Panc1 (cell line): ENCODE measurements at regions not wholly inside any gene's neighbourhood (a gene's known extent, or its start where the extent isn't known, plus 50 kb on each side); places are given as distances from the start of the nearest gene placed in this dataset.

Experiments used
- CTCF ChIP-seq: fragments of 450-650 bp; IDR thresholded peaks from 2 replicates; pipeline ENCODE4 v1.5.1; 2017; ENCODE audit warnings: mild to moderate bottlenecking
- REST ChIP-seq, 2 experiments: IDR thresholded peaks; 2 replicates each; pipeline ENCODE4 v1.6.1; 2011 to 2012; ENCODE audit warnings: low read depth in 2 of 2, control low read depth in 1 of 2, low read length in 1 of 2, mild to moderate bottlenecking in 1 of 2, moderate library complexity in 1 of 2; ENCODE audit not compliant: insufficient read depth in 1 of 2
- SIN3A ChIP-seq: IDR thresholded peaks from 2 replicates; pipeline ENCODE4 v1.6.1; 2012; ENCODE audit warnings: low read depth, mild to moderate bottlenecking, low read length, moderate library complexity, borderline replicate concordance; ENCODE audit not compliant: insufficient read depth
- TCF7L2 ChIP-seq: IDR thresholded peaks from 2 replicates; pipeline ENCODE4 v1.6.1; 2011; ENCODE audit warnings: mild to moderate bottlenecking, low read depth, low read length, inconsistent platforms

GRCh38 chr2:2588777-2589176, 257.7 kb upstream of the MYT1L start:
- TF ChIP-seq CTCF = no peak
- no peak for TF ChIP-seq REST (IDR thresholded peaks at IDR 0.05; ENCODE audit: insufficient read depth in 1 of 2, low read depth in 2 of 2, low read length in 1 of 2)
- no peak for TF ChIP-seq TCF7L2
- TF ChIP-seq SIN3A = no peak
